ENCODE measurements at regions not wholly inside any gene's neighbourhood (a gene's known extent, or its start where the extent isn't known, plus 50 kb on each side); places are given as distances from the start of the nearest gene placed in this dataset.

DNA sequence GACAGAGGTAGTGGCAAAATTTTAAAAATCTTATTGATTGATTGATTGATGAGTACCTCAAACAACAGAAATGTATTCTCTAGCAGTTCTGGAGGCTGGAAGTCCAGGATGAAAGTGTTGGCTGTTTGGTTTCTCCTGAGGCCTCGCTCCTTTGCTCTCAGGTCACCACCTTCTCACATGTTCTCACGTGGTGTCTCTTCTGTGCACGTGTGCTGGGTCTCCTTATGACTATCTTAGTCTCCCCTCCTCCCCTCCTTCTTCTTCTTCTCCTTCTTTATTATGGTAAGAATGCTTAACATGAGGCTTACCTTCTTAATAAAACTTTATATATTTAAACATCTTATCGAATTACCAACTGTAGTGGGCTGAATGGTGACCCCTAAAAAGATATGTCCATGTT is 446.0 kb upstream of the SPHKAP start:
- H2AFZ ChIP-seq (ENCODE audit: low read length) = no peak overlapping the region
- H4K20me1 ChIP-seq (ENCODE audit: control insufficient read depth, extremely low read depth, insufficient read depth, low read length) = no peaks in the 10 kb centered on the region
- H3K4me1 ChIP-seq (ENCODE audit: control insufficient read depth, extremely low read depth, insufficient read depth, low read length) = peaks cover 4% of the 10 kb centered on the region
- no peak overlapping the region for H3K27ac ChIP-seq (ENCODE audit: insufficient read depth, low read length)
- no peaks in the 10 kb centered on the region for H3K9me3 ChIP-seq (ENCODE audit: control insufficient read depth, insufficient read depth, low read depth, low read length)
- H3K4me2 ChIP-seq (ENCODE audit: extremely low read depth, insufficient read depth, low read length) = no peak overlapping the region
- H3K36me3 ChIP-seq (ENCODE audit: control insufficient read depth, insufficient read depth, low read length) = no peaks in the 10 kb centered on the region
- DNase-seq (ENCODE audit: low read depth in 2 of 2) = no peak
- H3K4me3 ChIP-seq (replicated peaks in 1 of 4; ENCODE audit: control extremely low read depth in 1 of 4, insufficient read depth in 1 of 4, low read depth in 3 of 4, low read length in 4 of 4) = no peak overlapping the region
- H3K79me2 ChIP-seq (ENCODE audit: control insufficient read depth, insufficient read depth, low read length) = no peaks in the 10 kb centered on the region
- H3K27me3 ChIP-seq (ENCODE audit: control insufficient read depth, insufficient read depth, low read length) = no peaks in the 10 kb centered on the region
- TF ChIP-seq, protein P1, sequence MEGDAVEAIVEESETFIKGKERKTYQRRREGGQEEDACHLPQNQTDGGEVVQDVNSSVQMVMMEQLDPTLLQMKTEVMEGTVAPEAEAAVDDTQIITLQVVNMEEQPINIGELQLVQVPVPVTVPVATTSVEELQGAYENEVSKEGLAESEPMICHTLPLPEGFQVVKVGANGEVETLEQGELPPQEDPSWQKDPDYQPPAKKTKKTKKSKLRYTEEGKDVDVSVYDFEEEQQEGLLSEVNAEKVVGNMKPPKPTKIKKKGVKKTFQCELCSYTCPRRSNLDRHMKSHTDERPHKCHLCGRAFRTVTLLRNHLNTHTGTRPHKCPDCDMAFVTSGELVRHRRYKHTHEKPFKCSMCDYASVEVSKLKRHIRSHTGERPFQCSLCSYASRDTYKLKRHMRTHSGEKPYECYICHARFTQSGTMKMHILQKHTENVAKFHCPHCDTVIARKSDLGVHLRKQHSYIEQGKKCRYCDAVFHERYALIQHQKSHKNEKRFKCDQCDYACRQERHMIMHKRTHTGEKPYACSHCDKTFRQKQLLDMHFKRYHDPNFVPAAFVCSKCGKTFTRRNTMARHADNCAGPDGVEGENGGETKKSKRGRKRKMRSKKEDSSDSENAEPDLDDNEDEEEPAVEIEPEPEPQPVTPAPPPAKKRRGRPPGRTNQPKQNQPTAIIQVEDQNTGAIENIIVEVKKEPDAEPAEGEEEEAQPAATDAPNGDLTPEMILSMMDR (conservative IDR thresholded peaks at IDR 0.05 in 1 of 2, IDR thresholded peaks at IDR 0.05 in 1 of 2; ENCODE audit: low read depth in 1 of 2, low read length in 2 of 2) = no peak
- no peak for TF ChIP-seq EZH2 (IDR thresholded peaks at IDR 0.05; ENCODE audit: low read length, missing control alignments)
- no peak overlapping the region for H3K9ac ChIP-seq (ENCODE audit: insufficient read depth, low read length)

- H3K27ac ChIP-seq (ENCODE audit: insufficient read depth, low read length) = no peak overlapping the region
- H4K20me1 ChIP-seq (ENCODE audit: control insufficient read depth, extremely low read depth, insufficient read depth, low read length) = no peaks in the 10 kb centered on the region
- no peaks in the 10 kb centered on the region for H3K27me3 ChIP-seq (ENCODE audit: control insufficient read depth, insufficient read depth, low read length)
- H3K9me3 ChIP-seq (ENCODE audit: control insufficient read depth, insufficient read depth, low read depth, low read length) = no peaks in the 10 kb centered on the region
- H2AFZ ChIP-seq (ENCODE audit: low read length) = no peak overlapping the region
- no peak overlapping the region for H3K9ac ChIP-seq (ENCODE audit: insufficient read depth, low read length)
- peaks cover 4% of the 10 kb centered on the region for H3K4me1 ChIP-seq (ENCODE audit: control insufficient read depth, extremely low read depth, insufficient read depth, low read length)
- H3K36me3 ChIP-seq (ENCODE audit: control insufficient read depth, insufficient read depth, low read length) = no peaks in the 10 kb centered on the region
- no peak for DNase-seq (ENCODE audit: low read depth in 2 of 2)
- TF ChIP-seq, protein P1 (conservative IDR thresholded peaks at IDR 0.05 in 1 of 2, IDR thresholded peaks at IDR 0.05 in 1 of 2; ENCODE audit: low read depth in 1 of 2, low read length in 2 of 2) = no peak
- no peak for TF ChIP-seq EZH2 (IDR thresholded peaks at IDR 0.05; ENCODE audit: low read length, missing control alignments)
- H3K4me3 ChIP-seq (replicated peaks in 1 of 4; ENCODE audit: control extremely low read depth in 1 of 4, insufficient read depth in 1 of 4, low read depth in 3 of 4, low read length in 4 of 4) = no peak overlapping the region
- H3K79me2 ChIP-seq (ENCODE audit: control insufficient read depth, insufficient read depth, low read length) = no peaks in the 10 kb centered on the region
- H3K4me2 ChIP-seq (ENCODE audit: extremely low read depth, insufficient read depth, low read length) = no peak overlapping the region
Measured at GRCh38 chr2:228625481-228625880, 444.0 kb upstream of the SPHKAP start.

GRCh38 chr2:228624733-228625132 is 443.2 kb upstream of the SPHKAP start:
- H3K27me3 ChIP-seq (ENCODE audit: control insufficient read depth, insufficient read depth, low read length) = no peaks in the 10 kb centered on the region
- H3K27ac ChIP-seq (ENCODE audit: insufficient read depth, low read length) = no peak overlapping the region
- no peaks in the 10 kb centered on the region for H3K79me2 ChIP-seq (ENCODE audit: control insufficient read depth, insufficient read depth, low read length)
- H2AFZ ChIP-seq (ENCODE audit: low read length) = no peak overlapping the region
- H3K4me1 ChIP-seq (ENCODE audit: control insufficient read depth, extremely low read depth, insufficient read depth, low read length) = peaks cover 4% of the 10 kb centered on the region
- no peaks in the 10 kb centered on the region for H3K36me3 ChIP-seq (ENCODE audit: control insufficient read depth, insufficient read depth, low read length)
- H3K4me2 ChIP-seq (ENCODE audit: extremely low read depth, insufficient read depth, low read length) = no peak overlapping the region
- no peak for DNase-seq (ENCODE audit: low read depth in 2 of 2)
- no peaks in the 10 kb centered on the region for H4K20me1 ChIP-seq (ENCODE audit: control insufficient read depth, extremely low read depth, insufficient read depth, low read length)
- H3K9ac ChIP-seq (ENCODE audit: insufficient read depth, low read length) = no peak overlapping the region
- no peaks in the 10 kb centered on the region for H3K9me3 ChIP-seq (ENCODE audit: control insufficient read depth, insufficient read depth, low read depth, low read length)
- H3K4me3 ChIP-seq (replicated peaks in 1 of 4; ENCODE audit: control extremely low read depth in 1 of 4, insufficient read depth in 1 of 4, low read depth in 3 of 4, low read length in 4 of 4) = no peak overlapping the region
- TF ChIP-seq, protein P1 (conservative IDR thresholded peaks at IDR 0.05 in 1 of 2, IDR thresholded peaks at IDR 0.05 in 1 of 2; ENCODE audit: low read depth in 1 of 2, low read length in 2 of 2) = no peak
- no peak for TF ChIP-seq EZH2 (IDR thresholded peaks at IDR 0.05; ENCODE audit: low read length, missing control alignments)
